Astrocyte of the spinal cord (primary cell): ENCODE measurements at regions not wholly inside any gene's neighbourhood (a gene's known extent, or its start where the extent isn't known, plus 50 kb on each side); places are given as distances from the start of the nearest gene placed in this dataset.

Experiments used
- DNase-seq: peaks from one replicate; pipeline ENCODE4 v3.0.0; 2011; ENCODE audit warnings: low read depth, low spot score
- H3K4me3 ChIP-seq: 2 replicates; pipeline ENCODE4 v1.5.1; 2011; ENCODE audit warnings: low read depth, mild to moderate bottlenecking, low read length, moderate library complexity
- in situ Hi-C: cut with HindIII; loops from 2 replicates; pipeline ENCODE4 v1.10.0; 2017; ENCODE audit warnings: low sequenced_read_pairs
- TF ChIP-seq, protein P1 (sequence below): IDR thresholded peaks from 2 replicates; pipeline ENCODE4 v1.5.1; 2012; ENCODE audit warnings: low read depth, mild to moderate bottlenecking, low read length, inconsistent platforms

DNA sequence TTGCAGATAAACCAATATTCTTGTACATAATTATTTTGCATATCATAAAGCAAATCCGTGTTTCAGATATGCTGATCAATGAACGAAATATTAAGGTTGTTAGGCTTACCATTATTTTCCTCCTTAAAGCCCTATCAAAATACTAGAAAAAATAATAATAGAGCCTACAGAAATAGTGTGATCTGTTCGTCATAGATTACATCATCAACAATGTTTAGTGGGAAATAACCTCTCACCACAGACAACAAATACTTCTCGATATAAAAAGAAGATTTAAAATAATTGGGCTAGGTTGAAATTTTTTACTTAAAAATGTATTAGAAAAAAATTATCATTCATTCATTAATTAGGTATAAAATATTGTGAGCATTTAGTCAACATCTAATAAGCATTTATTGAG, 71.0 kb upstream of the ADCY2 start:
- DNase-seq, result no peak
- H3K4me3 ChIP-seq, result no peak overlapping the region
- in situ Hi-C loops, result no loop called here
- TF ChIP-seq, protein P1, sequence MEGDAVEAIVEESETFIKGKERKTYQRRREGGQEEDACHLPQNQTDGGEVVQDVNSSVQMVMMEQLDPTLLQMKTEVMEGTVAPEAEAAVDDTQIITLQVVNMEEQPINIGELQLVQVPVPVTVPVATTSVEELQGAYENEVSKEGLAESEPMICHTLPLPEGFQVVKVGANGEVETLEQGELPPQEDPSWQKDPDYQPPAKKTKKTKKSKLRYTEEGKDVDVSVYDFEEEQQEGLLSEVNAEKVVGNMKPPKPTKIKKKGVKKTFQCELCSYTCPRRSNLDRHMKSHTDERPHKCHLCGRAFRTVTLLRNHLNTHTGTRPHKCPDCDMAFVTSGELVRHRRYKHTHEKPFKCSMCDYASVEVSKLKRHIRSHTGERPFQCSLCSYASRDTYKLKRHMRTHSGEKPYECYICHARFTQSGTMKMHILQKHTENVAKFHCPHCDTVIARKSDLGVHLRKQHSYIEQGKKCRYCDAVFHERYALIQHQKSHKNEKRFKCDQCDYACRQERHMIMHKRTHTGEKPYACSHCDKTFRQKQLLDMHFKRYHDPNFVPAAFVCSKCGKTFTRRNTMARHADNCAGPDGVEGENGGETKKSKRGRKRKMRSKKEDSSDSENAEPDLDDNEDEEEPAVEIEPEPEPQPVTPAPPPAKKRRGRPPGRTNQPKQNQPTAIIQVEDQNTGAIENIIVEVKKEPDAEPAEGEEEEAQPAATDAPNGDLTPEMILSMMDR, result no peak

DNA sequence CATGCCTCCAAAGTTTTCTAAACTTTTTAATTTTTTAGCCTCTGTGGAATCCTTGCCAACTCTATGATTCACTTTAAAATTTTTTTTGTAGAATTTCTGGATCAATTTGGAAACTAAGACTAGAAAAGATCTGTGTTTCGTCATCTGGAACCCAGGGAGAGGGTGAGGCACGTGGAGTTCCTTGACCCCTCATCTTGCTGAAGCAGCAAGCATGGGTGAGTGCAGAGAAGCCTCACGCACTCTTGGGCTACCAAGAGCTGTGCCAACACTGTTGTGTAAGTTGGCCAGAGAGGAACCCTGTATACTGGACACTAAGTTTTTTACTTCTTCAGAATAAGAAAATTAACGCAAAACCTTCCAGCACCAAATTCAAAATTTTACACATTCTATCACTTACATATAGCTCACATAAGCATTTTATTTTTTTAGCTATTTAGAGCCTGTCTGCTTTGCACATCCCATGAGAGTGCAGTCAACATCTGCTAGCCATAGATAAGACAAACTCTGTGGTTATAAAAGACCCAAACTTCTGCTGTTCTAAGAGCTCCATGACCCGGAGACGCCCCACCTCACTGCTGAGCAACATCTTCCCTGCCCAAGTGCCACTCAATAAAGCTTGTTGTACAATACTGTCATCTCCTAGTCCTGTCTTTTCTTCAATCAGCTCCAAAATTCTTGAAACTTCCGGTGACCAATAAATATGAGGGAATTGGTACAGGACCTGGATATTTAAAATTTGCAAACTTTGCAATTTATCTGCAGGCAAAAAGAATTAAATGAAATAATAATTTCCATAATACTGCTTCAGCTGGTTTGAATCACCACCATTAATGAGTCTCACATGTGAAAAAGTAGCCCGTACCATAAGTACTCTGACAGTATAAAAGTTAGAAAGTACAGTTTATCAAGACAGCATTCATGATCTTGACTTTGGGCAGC, 69.7 kb upstream of the ADCY2 start:
- H3K4me3 ChIP-seq, result no peak overlapping the region
- DNase-seq, result no peak
- TF ChIP-seq, protein P1, result no peak
- in situ Hi-C loops, result no loop called here

DNA sequence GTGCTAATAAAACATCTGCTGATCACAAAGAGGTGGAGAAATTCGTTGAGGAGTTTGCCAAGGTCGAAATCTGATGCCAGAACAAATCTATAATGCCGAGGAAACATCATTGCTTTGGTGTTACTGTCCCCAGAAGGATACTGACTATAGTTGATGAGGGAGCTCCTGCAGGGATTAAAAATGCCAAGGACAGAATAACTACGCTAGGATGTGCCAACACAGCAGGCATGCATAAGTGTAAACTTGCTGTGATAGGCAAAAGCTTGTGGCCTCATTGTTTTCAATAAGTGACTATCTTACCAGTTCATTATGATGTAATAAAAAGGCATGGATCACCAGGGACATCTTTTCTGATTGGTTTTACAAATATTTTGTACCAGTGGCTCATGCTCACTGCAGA, 66.8 kb upstream of the ADCY2 start:
- in situ Hi-C loops, result no loop called here
- TF ChIP-seq, protein P1, result no peak
- H3K4me3 ChIP-seq, result no peak overlapping the region
- DNase-seq, result no peak

DNA sequence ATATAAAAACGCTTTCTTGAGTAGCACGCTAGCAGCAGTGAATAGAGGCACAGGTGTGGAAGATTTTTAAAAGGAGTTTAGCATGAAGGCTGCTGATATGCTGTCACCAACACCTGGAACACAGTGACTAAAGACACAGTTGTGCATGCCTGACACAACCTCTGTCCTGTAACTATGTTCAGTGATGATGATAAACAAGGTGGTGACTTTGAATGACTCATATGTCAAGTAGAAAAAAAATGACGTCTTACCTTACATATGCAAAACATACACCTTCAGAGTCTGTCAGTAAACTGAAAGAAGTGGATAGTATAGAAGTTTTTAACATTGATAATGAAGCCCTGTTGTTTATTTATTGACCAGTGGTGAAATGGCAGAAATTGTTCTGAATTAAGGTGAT, 66.2 kb upstream of the ADCY2 start:
- in situ Hi-C loops, result no loop called here

DNA sequence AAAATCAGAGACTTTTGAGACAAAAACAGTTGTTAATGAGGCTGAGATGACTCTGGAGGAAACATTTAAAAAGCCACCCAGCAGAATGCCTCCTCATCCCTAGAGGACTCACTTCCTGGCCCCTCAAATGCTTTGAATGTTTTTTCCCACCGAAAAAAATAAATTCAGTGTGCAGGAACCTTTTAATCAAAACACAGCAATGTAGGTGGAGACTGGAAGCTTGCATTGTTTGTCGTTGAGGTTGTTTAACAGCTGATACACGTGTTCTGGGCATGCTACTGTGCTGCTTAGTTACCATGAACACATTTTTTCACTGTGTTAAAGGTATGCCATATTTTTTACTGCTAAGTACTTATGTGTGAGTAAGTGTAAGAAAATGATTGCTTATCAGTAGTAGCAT, 65.7 kb upstream of the ADCY2 start:
- no peak overlapping the region for H3K4me3 ChIP-seq
- DNase-seq, result no peak
- TF ChIP-seq, protein P1, result no peak
- in situ Hi-C loops, result no loop called here

More for the DNA sequence above, 66.2 kb upstream of the ADCY2 start:
- TF ChIP-seq, protein P1, result no peak
- H3K4me3 ChIP-seq, result no peak overlapping the region
- no peak for DNase-seq

DNA sequence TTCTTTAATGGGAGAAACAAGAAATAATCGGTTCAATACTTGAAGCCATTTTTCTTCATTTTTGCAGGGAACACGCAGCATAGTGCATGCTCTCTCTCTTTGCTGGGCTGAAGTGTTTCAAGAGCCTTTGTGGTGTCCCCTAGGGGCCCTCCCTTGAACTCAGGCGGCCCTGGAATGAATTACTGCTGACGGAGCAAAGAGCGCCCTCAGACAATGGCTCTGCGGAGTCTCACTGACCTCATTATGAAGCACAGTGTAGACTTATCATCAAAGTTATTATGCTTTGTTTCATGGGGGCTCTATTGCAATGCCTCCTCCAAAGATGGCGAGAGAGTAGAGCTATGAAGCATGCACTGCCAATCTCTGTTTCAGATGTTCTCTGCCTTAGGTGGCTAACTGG, 64.8 kb upstream of the ADCY2 start:
- TF ChIP-seq, protein P1, result no peak
- in situ Hi-C loops, result no loop called here
- H3K4me3 ChIP-seq, result no peak overlapping the region
- DNase-seq, result no peak
